ENCODE measurements at regions not wholly inside any gene's neighbourhood (a gene's known extent, or its start where the extent isn't known, plus 50 kb on each side); places are given as distances from the start of the nearest gene placed in this dataset.

DNA sequence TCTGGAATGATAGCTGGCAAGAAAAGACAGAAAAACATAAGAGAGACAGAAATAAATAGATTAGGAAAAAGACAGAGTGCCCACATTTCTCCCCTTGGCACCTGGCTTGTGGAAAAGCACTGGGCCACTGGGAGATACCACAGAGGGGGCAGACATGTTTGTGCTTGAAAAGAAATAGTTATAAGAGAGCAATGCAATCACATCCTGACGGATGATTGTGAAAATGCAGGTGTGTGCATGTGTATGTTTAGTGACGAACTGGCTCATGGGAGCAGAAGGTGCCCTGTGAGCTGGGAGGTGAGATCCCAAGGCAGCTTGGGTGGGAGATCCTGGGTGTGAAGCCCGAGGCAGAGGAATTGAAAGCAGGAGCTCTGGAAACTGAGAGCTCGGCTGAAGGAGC lies 617.9 kb downstream of the BCOR start:
- no peak overlapping the region for H3K4me3 ChIP-seq
- no peaks in the 10 kb centered on the region for H3K27me3 ChIP-seq
- DNase-seq = no peak
- H3K4me1 ChIP-seq = peaks cover 0 to 31% (median 5%) of the 10 kb centered on the region in 3 donors
- intact Hi-C loops (cut with DNase I) = no loop called here
- no peaks in the 10 kb centered on the region for H3K9me3 ChIP-seq
- TF ChIP-seq POLR2A (IDR thresholded peaks at IDR 0.05) = no peak
- TF ChIP-seq, protein P1, sequence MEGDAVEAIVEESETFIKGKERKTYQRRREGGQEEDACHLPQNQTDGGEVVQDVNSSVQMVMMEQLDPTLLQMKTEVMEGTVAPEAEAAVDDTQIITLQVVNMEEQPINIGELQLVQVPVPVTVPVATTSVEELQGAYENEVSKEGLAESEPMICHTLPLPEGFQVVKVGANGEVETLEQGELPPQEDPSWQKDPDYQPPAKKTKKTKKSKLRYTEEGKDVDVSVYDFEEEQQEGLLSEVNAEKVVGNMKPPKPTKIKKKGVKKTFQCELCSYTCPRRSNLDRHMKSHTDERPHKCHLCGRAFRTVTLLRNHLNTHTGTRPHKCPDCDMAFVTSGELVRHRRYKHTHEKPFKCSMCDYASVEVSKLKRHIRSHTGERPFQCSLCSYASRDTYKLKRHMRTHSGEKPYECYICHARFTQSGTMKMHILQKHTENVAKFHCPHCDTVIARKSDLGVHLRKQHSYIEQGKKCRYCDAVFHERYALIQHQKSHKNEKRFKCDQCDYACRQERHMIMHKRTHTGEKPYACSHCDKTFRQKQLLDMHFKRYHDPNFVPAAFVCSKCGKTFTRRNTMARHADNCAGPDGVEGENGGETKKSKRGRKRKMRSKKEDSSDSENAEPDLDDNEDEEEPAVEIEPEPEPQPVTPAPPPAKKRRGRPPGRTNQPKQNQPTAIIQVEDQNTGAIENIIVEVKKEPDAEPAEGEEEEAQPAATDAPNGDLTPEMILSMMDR (IDR thresholded peaks at IDR 0.05) = no peak
- H3K36me3 ChIP-seq = no peaks in the 10 kb centered on the region
- WGBS, 2 donors = 44 to 62% methylated on average over 4 of the region's 4 CpGs
- no peak overlapping the region for H3K27ac ChIP-seq

DNA sequence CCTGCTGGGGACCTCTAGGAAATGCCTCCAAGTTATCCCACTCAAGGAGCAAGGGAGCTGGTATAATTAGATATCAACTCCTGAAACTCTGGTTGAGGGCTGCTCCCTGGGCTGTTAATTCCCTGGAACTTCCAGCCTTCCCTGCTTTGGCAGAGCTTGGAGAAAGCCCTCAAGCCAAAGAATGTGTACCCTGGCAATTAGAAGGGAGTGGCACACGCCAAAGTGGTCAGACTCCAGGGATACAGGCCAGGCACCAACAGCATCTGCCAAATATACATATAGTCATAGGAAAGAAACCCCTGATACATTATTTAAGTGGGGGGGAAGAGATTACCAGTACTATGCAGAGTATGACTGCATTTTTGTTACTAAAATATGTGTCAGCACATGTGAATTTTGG lies 616.8 kb downstream of the BCOR start:
- H3K4me1 ChIP-seq = peaks cover 0 to 32% (median 5%) of the 10 kb centered on the region in 3 donors
- no peaks in the 10 kb centered on the region for H3K36me3 ChIP-seq
- no peak overlapping the region for H3K27ac ChIP-seq
- no peak for TF ChIP-seq POLR2A (IDR thresholded peaks at IDR 0.05)
- TF ChIP-seq, protein P1 (IDR thresholded peaks at IDR 0.05) = no peak
- WGBS, 2 donors = 40 to 67% methylated on average over 1 of the region's 1 CpG
- DNase-seq = no peak
- intact Hi-C loops (cut with DNase I) = no loop called here
- no peak overlapping the region for H3K4me3 ChIP-seq
- no peaks in the 10 kb centered on the region for H3K27me3 ChIP-seq
- no peaks in the 10 kb centered on the region for H3K9me3 ChIP-seq

DNA sequence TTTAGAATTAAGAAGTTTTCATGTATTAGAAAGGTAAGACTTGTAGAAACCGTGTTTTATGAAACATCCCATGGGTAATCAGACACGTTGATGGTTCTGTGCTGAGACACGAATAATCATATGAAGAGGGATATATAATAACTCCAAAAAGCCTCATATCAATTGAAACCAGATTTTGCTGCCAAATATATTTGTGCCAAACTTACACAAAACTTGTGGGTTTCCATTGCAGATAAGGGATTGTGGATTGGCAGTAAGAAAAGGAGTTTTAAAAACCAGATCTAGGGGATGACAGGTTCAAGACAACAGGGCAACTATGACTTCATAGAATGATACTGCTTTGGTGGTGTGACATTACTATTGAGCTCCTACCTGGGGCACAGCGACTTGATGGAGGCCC lies 616.1 kb downstream of the BCOR start:
- DNase-seq = no peak
- intact Hi-C loops (cut with DNase I) = no loop called here
- WGBS, 2 donors = 65 to 67% methylated on average over 4 of the region's 4 CpGs
- H3K4me1 ChIP-seq = peaks cover 0 to 31% (median 5%) of the 10 kb centered on the region in 3 donors
- H3K4me3 ChIP-seq = no peak overlapping the region
- H3K36me3 ChIP-seq = no peaks in the 10 kb centered on the region
- no peaks in the 10 kb centered on the region for H3K27me3 ChIP-seq
- no peak overlapping the region for H3K27ac ChIP-seq
- H3K9me3 ChIP-seq = no peaks in the 10 kb centered on the region
- no peak for TF ChIP-seq POLR2A (IDR thresholded peaks at IDR 0.05)
- TF ChIP-seq, protein P1 (IDR thresholded peaks at IDR 0.05) = no peak

DNA sequence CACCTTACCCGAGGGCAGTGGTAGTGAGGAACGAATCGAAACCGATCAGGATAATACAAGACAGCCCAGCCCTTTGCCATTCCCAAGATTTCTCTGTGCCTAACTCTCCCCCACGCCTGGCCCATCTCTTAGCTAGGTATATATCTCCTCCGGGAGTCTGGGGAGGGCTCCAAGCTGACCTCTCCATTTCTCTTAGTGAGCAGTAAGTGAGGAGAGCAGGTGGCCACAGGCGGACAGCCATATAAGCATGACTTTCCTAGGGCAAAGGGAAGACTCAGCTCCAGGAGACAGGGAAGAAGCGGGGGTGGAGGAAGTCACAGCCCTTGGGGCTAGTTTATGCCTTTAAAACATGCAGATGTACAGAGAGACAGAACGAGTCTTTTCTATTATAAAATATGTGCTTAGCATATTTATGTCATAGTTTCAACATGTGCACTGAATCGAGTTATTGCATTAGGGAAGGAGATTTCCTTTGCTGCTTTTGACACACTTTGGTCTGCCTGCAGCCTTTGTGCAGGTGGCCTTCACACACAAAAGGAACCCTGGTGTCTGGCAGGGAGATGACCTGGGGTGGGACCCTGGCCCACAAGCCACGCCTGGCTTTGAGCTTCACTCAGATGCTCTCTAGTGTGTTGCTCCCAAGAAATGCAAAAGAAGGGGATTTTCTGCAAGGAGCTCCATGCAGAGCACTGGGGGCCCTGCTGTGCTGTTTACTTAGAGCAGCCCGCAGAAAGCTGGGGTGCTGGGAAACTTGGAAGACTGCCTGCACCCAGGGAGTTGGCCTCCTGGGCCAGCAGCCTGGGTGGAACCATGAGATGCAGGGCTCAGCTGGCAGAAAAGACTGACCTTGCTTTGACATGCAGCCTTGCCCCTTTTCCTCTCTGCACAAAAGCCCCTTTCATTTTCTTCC lies 613.3 kb downstream of the BCOR start:
- 0 to 71% methylated on average over 1 to 10 of the region's 12 CpGs for WGBS, 2 donors
- DNase-seq = no peak
- no peak overlapping the region for H3K4me3 ChIP-seq
- TF ChIP-seq POLR2A (IDR thresholded peaks at IDR 0.05) = no peak
- TF ChIP-seq, protein P1 (IDR thresholded peaks at IDR 0.05) = no peak
- H3K9me3 ChIP-seq = no peaks in the 10 kb centered on the region
- H3K27me3 ChIP-seq = no peaks in the 10 kb centered on the region
- H3K4me1 ChIP-seq = peaks cover 0 to 16% (median 0%) of the 10 kb centered on the region in 3 donors
- no peak overlapping the region for H3K27ac ChIP-seq
- intact Hi-C loops (cut with DNase I) = no loop called here
- no peaks in the 10 kb centered on the region for H3K36me3 ChIP-seq

DNA sequence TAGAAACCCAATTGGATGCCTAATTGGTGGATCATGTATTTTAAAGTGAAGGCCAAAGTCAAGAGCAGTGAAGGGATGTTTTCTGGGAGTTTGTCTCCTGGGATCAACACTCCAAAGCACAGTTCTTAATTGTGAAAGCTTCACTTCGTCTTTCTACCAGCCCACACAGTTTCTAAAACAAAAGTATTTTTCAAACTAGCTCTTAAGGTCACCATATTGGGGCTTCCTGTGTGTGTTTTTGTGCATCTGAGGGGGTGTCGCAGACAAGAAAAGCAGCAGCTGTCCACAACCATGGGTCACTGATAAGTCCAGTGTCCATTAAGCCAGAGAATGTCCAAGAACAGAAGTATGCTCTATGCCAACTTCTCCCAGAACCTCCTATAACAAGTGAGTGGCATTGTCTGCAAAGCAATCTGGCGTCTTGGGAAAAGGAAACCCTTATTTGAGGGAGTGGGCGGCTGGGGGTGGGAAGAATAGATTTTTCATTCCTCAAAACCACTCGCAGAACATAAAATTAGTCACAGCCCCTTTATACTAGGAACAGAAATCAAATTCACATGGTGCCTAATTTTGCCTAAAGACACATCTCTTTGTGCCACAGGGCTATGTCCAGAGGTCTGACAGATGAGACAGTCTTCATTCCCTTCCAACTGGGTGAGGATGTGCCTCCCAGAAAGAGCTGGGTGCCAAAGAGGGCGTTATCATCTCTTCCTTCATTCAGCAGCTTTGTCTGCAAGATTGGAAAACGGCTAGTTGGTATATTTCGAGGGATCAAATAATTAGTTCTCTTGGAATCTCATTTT lies 610.4 kb downstream of the BCOR start:
- WGBS, 2 donors = 64 to 71% methylated on average over 7 to 8 of the region's 8 CpGs
- Histone ChIP-seq H3K27ac (no peak overlapping the region), H3K27me3 (no peaks in the 10 kb centered on the region), H3K36me3 (no peaks in the 10 kb centered on the region), H3K9me3 (no peaks in the 10 kb centered on the region), H3K4me3 (no peak overlapping the region), H3K4me1 (peaks cover 0 to 8% (median 0%) of the 10 kb centered on the region in 3 donors)
- no peak for DNase-seq
- intact Hi-C loops (cut with DNase I) = no loop called here
- TF ChIP-seq, protein P1 (IDR thresholded peaks at IDR 0.05) = no peak
- TF ChIP-seq POLR2A (IDR thresholded peaks at IDR 0.05) = no peak
